GM19324 (cell line): ENCODE measurements at regions not wholly inside any gene's neighbourhood (a gene's known extent, or its start where the extent isn't known, plus 50 kb on each side); places are given as distances from the start of the nearest gene placed in this dataset.

Experiments used
- ATAC-seq: cut with Tn5 transposase; IDR thresholded peaks from one replicate; pipeline ENCODE4 v1.9.1; 2021; ENCODE audit warnings: mild to moderate bottlenecking, moderate library complexity; ENCODE audit not compliant: unreplicated experiment, low FRiP score

DNA sequence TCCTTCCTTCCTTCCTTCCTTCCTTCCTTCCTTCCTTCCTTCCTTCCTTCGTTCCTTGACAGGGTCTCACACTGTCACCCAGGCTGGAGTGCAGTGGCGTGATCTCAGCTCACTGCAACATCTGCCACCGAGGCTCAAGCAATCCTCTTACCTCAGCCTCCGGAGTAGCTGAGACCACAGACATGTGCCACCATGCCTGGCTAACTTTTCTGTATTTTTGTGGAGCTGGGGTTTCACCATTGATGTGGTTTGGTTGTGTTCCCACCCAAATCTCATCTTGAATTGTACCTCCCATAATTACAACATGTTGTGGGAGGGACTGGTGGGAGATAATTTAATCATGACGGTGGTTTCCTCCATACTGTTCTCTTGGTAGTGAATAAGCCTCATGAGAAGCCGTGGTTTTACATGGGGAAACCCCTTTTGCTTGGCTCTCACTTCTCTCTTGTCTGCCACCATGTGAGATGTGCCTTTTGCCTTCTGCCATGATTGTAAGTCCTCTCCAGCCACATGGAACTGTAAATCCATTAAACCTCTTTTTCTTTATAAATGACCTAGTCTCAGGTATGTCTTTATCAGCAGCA lies 90.3 kb upstream of the MPHOSPH6 start:
- no peak for ATAC-seq

DNA sequence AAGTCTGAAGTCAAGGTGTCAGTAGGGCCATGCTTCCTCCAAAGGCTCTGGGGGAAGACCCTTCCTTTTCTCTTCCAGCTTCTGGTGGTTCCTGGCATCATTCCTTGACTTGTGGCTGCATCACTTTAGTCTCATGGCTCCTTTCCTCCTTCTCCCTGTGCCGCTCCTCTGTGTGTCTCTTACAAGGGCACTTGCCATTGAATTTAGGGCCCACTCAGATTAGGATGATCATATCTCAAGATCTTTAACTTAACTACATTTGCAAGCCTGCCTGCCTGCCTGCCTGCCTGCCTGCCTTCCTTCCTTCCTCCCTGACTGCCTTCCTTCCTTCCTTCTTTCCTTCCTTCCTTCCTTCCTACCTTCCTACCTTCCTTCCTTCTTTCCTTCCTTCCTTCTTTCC lies 89.7 kb upstream of the MPHOSPH6 start:
- no peak for ATAC-seq

DNA sequence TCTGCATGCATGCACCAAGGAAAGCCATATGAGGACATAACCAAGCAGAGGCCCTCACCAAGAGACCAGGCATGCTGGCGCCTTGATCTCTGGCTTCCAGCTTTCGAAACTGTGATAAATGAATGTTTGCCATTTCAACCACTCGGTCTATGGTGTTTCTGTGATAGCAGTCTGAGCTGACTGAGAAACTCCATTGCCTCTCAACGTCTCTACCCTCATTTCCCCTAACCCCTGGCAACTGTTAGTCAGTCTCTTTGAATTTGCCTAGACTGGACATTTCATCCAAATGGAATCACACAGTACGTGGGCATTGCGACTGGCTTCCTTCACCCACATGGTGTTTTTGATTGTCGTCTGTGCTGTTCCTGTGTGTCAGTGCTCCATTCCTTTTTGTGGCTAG lies 88.0 kb upstream of the MPHOSPH6 start:
- no peak for ATAC-seq

DNA sequence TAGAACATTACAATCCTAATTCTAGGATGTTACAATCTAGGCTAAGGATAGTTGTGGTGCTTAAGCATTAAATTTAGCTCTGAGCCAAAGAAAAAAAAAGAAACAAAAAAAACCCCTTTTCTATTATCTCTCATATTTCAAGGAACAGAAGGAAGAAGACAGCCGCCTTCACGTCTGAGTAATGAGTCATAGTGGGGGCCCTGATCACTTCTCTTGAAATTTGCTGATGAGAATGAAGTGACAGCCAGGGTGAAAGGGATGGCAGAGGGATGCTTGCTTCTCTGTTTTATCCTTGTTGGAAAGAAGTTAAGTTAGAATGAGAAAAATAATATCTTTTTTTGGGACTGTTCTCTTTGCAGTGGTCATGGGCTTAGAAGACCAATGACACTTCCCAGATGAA lies 82.6 kb upstream of the MPHOSPH6 start:
- no peak for ATAC-seq

DNA sequence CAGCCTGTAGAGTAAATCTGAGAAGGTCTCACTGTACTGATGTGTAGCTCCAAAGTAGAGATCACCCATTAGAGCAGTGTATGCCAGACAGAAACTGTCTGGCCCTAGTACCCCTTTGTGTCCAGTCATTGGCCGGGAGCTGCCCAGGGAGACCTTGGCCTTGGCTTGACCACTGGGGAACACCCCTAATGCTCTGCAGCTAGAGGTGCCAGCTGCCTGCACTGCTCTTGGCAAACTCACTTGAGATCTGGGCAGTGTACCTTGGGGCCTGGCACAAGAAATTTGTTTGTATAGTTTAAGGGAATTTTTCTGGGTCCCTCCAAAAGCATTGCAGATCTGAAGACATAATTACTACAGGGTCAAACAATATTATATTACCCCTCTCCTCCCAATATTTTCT lies 78.7 kb upstream of the MPHOSPH6 start:
- no peak for ATAC-seq

DNA sequence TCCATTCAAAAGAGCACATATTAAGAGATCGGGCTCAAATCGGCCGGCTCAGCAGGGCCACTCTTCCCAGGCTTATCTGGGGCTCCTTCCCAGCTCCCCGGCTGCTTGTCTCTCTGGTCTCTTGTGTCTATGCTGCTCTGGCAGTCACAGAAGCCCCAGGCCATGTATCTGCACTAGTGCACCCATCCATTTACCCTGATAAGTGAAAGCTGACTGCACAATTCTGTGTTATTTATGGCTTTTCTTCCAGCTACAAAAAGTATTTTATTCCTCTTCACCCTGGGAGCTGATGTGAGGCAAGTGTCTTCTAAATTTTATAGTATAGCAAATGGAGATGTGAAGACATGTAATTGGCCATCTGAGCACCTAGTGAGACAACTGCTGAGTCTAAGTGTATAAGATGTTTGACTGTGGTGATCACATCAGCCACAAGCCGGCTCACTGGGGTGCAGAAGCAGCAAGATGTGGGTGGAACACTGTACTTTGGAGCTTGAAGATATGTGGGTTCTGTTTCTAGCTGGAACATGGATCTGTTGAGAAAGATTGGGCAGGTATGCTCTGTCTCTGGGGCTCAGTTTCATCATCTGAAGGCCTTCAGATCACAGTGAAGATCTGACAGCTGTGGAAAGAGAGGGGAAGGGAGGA lies 78.1 kb upstream of the MPHOSPH6 start:
- no peak for ATAC-seq

DNA sequence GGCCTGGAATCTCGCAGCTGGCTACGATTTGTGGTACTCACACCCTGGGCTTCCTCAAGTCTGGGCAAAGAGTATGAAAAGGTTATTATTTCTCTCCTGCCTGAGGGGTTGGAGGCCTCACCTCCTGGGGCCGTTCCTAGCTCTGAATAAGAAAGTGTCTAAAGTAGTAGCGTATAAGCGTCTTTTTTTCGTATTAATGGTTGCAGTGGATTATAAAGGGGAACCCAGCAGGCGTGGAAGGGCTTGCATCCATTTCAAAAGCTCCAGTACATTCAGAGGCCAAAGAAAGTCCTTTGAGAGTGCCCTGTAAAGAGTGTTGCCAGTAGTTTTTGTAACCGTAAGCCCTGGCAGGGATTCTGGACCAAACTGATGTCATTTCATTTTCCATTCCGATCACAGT lies 72.2 kb upstream of the MPHOSPH6 start:
- ATAC-seq = no peak

DNA sequence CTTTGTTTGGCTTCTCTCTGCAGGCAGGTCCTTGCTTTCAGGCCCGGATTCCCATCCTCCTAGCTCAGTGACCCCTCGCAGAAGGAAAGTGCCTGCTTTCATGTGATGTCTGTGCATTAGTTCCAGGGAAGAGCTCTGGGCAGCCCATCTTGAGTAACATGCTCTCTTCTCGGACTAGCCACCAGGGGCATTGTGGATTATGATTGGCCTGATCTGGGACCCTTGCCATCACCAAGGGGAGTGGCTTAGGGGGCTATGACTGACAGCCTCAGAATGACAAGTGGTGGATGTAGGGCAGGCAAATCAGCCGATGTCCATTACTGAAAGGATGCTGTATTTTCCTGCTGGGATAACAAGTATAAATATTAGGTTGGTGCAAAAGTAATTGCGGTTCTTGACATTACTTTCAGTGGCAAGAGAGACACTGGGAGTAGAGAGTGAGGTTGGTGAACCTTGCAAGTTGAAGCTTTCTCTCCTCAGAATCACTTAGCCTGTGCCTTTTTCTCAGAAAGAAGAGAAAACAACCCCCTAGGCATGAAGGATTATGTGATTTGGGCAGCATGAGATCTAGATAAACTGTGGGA lies 71.5 kb upstream of the MPHOSPH6 start:
- no peak for ATAC-seq

DNA sequence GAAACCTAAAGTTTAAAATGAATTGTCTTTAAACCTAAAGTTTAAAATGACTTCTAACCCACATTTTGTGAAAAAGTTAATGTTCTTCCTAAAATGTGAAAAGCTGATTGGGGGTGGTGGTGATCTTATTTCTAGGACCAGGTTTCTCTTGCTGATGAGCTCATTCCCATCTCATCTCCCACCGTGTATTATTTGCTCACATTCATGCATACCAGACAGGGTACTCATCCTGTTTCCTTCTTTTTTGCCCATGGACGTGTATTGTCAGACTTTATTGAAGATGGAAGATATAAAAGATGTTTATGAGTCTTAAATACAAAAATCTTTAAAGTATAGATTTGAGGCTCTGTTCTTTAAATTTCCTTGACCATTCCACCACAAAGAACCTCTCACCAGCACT lies 70.1 kb upstream of the MPHOSPH6 start:
- ATAC-seq = no peak

DNA sequence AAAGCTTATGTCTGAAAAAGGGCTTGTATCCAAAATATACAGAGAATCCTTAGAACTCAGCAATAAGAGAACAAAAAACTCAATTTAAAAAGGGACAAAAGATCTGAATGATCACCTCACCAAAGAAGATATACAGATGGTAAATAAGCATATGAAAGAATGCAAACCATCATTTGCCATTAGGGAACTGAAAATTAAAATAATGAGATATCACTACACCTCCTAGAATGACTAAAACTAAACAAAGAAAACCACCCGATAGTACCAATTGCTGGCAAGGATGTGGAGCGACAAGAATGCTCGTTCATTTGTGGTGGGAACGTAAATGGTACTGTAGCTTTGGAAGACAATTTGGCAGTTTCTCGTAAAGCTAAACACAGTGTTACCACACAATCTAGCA lies 66.9 kb upstream of the MPHOSPH6 start:
- no peak for ATAC-seq

DNA sequence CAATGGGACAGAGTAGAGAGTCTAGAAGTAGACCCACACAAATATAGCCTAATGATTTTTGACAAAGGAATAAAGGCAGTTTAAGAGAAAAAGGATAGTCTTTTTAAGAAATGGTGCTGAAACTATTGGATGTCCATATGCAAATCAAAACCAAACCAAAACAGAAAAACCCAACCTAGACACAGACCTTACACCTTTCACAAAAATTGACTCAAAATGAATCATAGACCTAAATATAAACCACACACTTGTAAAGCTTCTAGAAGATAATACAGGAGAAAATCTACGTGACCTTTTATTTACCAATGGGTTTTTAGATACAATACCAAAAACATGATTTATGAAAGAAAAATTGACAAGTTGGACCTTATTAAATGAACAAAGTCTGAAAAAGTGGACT lies 66.4 kb upstream of the MPHOSPH6 start:
- ATAC-seq = no peak

DNA sequence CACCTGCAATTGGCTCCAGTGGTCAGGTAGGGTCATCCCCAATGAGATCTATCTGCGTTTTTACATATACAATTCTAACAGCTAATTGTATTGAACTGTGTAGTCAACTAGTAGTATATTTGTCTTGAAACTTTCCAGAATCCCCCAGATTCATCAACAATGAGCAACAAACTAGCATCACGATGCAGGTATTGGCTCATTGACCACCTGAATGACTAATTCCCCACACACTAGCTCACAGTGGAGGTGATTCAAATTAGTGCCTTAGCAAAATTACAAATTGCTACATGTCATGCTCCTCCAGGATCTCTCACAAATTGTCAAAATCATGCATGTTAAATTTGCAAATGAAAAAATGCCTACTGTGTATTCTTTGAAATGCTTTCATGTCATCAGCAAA lies 62.8 kb upstream of the MPHOSPH6 start:
- no peak for ATAC-seq

DNA sequence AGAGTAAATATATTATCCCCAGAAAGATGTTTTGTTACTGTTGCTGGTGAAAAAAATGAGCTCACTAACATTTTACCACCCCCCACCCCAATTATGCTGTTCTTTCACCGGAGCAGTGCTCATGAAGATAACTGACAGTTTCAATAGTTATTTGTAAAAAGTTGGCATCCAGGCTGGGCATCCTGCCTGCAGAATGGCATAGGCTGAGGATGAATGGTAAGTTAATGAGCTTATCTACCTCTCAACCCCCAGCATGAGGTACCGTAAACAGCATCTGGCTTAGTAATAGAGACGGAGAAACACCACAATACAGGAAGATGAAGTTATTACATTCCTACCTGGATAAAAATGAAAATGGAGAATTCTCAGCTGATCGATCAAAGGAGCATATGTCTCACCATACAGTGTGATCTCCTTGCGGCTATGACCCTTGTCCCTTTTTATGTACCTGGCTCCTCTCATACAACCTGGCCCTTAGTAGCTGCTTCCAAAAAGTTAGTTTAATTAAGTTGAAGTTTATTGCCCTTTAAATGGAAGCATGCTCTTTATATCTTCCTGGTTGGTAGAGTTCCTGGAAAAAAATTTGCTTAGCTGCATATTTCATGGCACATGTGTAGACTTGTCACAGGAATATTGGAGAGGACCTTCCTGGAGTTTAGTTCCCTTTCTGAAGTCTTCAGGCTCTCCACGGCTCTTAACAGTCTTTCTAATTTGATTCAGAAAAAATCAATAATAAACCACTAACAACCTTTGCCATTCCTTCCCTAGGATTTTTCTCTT lies 61.2 kb upstream of the MPHOSPH6 start:
- no peak for ATAC-seq

DNA sequence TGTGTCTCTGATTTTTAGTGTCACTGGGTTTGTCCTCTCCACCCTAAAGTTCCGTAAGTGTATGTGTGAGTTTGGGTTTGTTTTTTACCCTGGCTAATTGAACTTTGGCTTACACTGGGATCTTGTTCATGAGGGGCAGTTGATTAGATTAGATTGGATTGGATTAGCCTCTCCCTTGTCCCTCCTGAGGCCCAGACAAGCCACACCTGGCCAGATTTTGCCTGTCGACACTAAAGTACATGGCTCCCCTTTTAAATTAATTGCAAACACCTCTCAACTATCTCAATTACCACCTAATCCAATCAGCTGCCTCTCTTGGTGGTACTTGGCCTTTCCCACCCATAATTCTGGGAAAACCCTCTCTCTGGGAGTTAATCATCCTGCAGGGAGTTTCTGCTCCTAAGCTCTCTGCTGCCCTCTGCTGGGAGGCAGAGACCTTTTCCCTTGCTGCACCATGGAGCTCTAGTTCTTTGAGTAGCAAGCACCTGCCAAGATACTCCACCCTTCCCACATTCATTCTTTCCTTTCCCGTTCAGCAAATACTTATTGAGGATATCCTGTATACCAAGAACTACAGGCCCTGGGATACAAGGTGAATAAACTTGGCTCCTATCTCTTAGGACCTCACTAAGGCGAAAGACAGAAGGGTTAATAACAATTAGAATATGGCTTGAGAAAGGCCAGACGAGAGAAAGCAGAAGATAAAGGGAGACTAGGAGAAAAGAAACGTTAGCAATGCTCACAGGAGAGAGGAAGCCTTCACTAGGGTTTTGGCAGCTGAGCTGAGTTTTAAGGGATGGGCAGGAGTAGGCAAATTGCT lies 60.0 kb upstream of the MPHOSPH6 start:
- no peak for ATAC-seq

DNA sequence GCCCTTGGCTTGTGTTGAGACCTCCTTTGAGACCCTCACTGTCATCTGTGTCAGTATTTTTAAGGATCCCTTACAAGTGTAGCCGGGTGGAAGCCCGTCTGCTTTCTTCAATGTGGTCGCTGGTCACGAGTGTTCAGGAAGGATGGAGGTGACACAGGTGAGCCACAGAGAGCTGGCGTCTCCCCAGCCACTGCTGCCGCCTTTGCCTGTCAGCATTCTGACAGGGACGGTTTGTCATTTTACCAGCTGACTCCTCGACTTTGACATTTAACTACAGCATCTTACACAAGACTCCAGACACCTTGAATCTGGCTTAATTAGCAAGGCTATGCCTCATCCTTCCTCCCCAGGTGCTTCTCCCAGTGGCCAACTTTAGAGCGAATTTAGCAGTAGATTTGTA lies 56.3 kb upstream of the MPHOSPH6 start:
- ATAC-seq = no peak

DNA sequence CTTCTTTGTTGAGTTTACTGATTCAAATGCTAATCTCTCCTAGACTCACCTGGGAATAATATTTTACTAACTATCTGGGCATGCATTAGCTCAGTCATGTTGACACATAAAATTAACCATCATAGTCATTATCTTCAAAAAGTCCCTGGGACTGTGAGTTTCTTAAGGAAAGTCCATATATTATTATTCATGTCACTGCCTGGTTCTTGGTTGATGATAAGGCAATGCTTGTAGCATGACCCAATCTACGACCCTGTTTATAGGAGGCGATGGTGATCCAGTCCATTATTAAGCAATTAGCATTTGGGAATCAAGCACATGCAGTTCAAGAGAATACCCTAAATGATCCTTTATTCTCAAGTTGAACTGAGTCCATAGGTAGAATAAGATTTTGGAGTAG lies 54.8 kb upstream of the MPHOSPH6 start:
- ATAC-seq = no peak

DNA sequence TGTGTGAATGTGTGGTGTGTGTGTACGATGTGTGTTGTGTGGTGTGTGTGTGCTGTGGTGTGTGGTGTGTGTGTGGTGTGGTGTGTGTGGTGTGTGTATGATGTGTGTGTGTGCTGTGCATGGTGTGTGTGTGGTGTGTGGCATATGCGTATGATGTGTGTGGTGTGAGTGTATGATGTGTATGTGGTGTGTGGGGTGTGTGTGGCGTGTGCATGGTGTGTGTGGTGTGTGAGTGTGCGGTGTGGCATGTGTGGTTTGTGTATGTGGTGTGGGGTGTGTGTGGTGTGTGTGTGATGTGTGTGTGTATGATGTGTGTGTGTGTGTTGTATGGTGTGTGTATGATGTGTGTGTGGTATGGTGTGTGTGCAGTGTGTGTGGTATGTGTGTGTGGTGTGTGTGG lies 50.5 kb upstream of the MPHOSPH6 start:
- no peak for ATAC-seq
